ENCODE measurements at regions not wholly inside any gene's neighbourhood (a gene's known extent, or its start where the extent isn't known, plus 50 kb on each side); places are given as distances from the start of the nearest gene placed in this dataset.

- no peak for TF ChIP-seq CTCF (IDR thresholded peaks at IDR 0.05; ENCODE audit: low read depth, low read length)
- DNase-seq (ENCODE audit: extremely low read depth, low read depth), result no peak
Observed at GRCh38 chr10:112871021-112871420, 79.0 kb upstream of the TCF7L2 start.

- peak; percentile 11; the same call in 1 of the 2 replicates for TF ChIP-seq CTCF (IDR thresholded peaks at IDR 0.05; ENCODE audit: low read depth, low read length)
Observed at GRCh38 chr10:112872728-112873127, 77.3 kb upstream of the TCF7L2 start.

GRCh38 chr10:112873541-112873940 is 76.5 kb upstream of the TCF7L2 start:
- no peak for DNase-seq (ENCODE audit: extremely low read depth, low read depth)
- TF ChIP-seq CTCF (IDR thresholded peaks at IDR 0.05; ENCODE audit: low read depth, low read length), result no peak

More at GRCh38 chr10:112872728-112873127, 77.3 kb upstream of the TCF7L2 start:
- no peak for DNase-seq (ENCODE audit: extremely low read depth, low read depth)

GRCh38 chr10:112874982-112875381 is 75.1 kb upstream of the TCF7L2 start:
- no peak for TF ChIP-seq CTCF (IDR thresholded peaks at IDR 0.05; ENCODE audit: low read depth, low read length)
- DNase-seq (ENCODE audit: extremely low read depth, low read depth), result no peak

GRCh38 chr10:112875476-112876267 is 74.4 kb upstream of the TCF7L2 start:
- DNase-seq (ENCODE audit: extremely low read depth, low read depth), result peak; percentile 36
- no peak for TF ChIP-seq CTCF (IDR thresholded peaks at IDR 0.05; ENCODE audit: low read depth, low read length)

GRCh38 chr10:112880633-112881530 is 69.2 kb upstream of the TCF7L2 start:
- TF ChIP-seq CTCF (IDR thresholded peaks at IDR 0.05; ENCODE audit: low read depth, low read length), result no peak
- no peak for DNase-seq (ENCODE audit: extremely low read depth, low read depth)

All from AG09319 (cell line).